ENCODE measurements at regions not wholly inside any gene's neighbourhood (a gene's known extent, or its start where the extent isn't known, plus 50 kb on each side); places are given as distances from the start of the nearest gene placed in this dataset.
"Not testable (repeated sequence)": the region's sequence is repeated elsewhere in the genome, so short reads cannot be mapped to it uniquely, and the experiment has no call there.

- DNase-seq = no peak
Measured at GRCh38 chr2:77578354-77578753, 56.2 kb upstream of the LRRTM4 start.

GRCh38 chr2:77579076-77579769, 57.0 kb upstream of the LRRTM4 start:
- DNase-seq = no peak

- DNase-seq = no peak
Measured at GRCh38 chr2:77588438-77588837, 66.3 kb upstream of the LRRTM4 start.

DNA sequence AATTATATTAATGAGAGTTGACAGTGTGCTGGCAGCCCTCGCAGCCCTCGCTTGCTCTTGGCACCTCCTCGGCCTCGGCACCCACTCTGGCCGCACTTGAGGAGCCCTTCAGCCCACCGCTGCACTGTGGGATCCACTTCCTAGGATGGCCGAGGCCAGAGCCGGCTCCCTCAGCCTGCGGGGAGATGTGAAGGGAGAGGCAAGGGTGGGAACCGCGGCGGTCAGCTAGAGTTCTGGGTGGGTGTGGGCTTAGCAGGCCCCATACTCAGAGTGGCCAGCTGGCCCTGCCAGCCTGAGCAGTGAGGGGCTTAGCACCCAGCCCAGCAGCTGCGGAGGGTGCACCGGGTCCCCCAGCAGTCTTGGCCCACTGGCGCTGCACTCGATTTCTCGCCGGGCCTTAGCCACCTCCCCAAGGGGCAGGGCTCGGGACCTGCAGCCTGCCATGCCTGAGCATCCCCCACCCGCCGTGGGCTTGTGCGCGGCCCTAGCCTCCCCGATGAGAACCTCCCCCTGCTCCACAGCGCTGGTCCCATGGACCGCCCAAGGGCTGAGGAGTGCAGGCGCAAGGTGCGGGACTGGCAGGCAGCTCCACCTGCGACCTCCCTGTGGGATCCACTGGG, 68.2 kb upstream of the LRRTM4 start:
- no peak for DNase-seq

DNA sequence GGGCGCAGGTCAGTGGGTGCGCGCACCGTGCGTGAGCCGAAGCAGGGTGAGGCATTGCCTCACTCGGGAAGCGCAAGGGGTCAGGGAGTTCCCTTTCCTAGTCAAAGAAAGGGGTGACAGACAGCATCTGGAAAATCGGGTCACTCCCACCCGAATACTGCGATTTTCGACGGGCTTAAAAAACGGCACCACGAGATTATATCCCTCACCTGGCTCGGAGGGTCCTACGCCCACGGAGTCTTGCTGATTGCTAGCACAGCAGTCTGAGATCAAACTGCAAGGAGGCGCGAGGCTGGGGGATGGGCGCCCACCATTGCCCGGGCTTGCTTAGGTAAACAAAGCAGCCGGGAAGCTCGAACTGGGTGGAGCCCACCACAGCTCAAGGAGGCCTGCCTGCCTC, 70.8 kb upstream of the LRRTM4 start:
- not testable (repeated sequence) for DNase-seq

DNA sequence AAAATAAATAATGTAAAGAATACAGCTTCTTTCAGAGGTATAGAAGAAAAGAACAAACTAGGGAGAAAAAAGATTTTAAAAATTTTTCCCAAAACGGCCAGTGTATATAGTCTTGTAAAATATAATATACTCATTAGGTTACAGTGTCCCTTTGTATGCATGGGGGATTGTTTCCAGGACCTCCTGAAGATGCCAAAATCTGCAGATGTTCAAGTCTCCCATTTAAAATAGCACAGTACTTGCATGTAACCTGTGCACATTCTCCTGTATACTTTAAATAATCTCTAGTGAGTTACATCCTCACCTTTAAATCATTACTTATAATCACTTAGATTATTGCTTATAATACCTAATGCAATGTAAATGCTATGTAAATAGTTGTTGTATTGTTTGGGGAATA, 80.6 kb upstream of the LRRTM4 start:
- DNase-seq = no peak

- no peak for DNase-seq
Measured at GRCh38 chr2:77604953-77605929, 83.1 kb upstream of the LRRTM4 start.

DNA sequence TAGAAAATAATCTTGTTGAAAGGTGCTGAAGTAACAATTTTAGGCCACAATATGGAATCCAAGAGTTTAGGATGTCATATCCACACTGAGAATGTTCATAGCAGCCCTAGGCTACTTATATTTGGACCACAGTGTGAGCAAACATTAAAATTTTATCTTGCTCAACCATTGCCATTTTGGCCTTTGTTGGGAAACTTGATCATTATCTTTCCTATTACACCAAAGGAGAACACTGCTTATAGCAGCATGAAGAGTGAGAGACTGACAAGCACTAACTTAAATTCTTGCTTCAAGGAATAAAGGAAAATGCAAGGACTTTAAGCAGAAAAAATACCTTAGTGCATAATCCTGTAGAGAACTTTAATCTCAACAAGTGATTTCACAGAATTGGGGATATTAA, 86.3 kb upstream of the LRRTM4 start:
- DNase-seq = no peak

- DNase-seq = no peak
Measured at GRCh38 chr2:77629539-77629938, 107.4 kb upstream of the LRRTM4 start.

DNA sequence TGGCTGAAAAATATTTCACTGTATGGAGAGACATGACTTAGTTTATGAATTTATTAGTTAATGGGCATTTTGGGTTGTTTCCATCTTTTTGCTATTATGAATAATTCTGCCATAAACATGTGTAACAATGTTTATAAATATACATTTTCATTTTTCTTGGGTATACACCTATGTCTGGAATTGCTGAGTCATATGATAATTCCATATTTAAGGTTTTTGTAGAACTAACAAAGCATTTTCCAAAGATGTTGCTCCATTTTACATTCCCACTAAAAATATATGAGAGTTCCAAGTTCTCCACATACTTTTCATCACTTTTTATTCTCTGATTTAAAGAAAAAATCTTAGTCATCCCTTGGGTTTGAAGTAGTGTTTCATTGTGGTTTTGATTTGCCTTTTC, 108.8 kb upstream of the LRRTM4 start:
- no peak for DNase-seq

DNA sequence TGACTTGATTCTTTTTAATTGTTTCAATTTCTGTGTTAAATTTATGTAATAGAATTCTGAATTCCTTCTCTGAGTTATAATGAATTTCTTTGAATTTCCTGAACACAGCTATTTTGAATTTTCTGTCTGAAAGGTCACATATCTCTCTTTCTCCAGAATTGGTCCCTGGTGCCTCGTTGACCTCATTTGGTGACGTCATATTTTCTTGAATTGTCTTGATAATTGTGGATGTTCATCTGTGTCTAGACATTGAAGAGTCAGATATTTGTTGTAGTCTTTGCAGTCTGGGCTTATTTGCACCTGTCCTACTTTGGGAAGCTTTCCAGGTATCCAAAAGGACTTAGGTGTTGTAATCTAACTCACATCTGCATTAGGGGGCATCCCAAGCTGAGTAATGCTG, 111.4 kb upstream of the LRRTM4 start:
- no peak for DNase-seq

GRCh38 chr2:77640924-77641323, 118.7 kb upstream of the LRRTM4 start:
- no peak for DNase-seq

DNA sequence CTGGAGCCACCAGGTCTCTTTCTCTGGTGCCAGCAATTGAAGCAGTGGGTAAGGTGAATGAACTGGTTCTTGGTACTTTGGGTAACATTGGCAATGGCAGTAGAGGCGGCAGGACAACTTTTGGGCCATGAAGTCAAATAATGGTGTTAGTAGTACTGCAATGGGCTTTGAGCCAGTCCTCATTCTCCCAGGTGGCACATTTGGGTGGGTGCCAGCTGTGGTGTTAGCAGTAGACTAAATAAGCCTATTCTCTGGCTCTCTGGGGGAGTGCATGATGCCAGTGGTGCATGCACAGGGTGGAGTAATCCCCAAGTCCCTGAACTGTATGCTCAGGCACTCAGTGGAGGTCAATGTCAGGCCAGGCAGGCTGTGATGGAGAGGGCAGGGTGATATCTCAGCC, 120.2 kb upstream of the LRRTM4 start:
- DNase-seq = no peak

DNA sequence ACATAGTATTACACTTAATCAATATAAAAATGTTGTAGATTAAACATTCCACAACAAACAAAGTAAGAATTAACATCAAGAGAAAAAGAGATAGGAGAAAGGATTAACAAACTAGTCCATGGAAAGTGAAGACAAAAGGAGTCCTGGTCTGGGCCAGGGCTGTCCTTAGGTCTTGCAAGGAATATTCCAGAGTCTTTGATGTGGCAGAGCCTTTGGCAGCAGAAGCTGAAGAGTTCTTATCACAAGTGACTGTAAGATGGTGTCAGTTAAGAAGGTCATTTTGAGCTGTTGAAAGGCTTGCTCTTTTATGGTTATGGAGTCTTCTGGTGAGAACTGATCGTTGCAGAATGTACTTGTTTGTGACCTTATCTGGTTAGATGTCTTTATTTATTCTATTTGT, 127.7 kb upstream of the LRRTM4 start:
- DNase-seq = no peak

DNA sequence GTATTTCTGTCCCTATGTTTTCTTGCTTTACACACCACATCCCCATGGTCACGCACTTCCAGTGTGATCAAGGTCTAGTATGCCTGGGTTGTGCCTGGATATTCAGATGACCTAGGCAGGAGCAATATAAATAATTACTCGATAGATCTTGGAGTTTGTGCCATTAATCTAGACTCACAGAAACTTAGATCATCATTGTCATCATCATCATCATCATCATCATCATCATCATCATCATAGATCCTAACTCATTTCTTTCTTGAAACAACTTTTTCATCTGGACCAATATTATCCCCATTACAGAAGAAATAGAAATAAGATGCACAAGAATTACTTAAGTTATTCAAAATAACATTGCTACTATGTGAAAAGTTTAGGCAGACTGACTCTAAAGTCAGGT, 130.3 kb upstream of the LRRTM4 start:
- DNase-seq = no peak

- DNase-seq = no peak
Measured at GRCh38 chr2:77664491-77664890, 142.3 kb upstream of the LRRTM4 start.

DNA sequence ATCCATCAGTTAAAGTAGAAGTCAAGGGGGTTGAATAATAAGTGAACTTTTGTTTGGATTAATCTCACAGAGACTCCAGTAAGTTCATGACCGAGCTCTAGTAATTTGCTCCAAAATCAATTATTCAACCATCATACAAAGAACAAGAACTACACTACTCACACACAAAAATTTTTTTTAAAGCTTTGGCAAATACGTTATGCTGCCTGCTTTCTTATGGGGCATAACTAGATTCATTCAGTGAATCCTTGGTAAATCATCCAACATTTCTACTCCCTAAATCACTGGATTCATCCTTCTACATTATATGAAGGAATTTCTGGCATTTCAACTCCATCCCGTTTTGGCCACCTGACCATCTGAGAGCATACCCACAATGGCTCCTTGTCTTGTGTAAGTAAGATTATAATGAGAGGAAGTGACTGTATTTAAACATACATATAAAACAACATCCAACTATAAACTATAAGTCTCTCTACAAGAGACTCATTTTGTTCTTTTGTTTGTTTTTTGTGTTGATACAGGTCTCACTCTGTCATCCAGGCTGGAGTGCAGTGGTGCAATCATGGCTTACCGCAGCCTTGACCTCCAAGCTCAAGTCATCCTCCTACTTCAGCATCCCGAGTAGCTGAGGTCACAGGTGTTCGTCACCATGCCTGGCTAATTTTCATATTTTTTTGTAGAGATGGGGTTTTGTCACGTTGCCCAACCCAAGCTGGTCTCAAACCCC, 144.2 kb upstream of the LRRTM4 start:
- DNase-seq = no peak

DNA sequence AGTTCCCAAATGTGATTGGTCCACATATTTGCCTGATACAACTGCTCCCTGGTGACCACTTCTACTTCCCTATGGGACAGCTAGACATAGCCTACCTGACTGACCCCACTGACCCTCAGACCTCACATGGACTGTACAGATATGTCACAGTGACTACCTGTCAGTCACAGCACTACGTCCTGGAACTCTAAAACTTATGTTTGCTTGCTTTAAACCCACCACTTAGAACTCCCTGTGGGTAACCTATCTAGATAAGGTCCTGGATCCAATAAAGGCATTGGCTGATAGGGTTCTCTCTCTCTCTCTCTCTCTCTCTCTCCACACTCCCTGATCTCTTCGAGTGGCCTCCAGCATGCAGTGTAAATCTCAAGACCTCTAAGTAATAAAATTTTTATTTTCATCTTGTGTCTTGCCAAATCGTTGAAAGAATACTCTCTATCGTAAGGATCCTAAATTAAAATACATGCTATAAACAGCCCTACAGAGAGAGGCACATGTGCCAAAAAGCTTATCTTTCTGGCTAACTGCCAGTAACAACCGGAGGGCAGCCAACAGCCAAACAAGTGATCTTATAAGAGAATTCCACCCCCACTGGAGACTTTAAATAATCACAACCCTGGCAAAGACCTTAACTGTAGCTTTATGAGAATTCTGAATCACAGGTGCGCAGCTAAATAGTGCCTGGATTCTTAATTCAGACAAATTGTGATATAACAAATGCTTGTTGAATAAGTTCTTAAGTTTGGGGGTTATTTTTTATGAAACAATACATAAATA, 162.6 kb upstream of the LRRTM4 start:
- DNase-seq = not testable (repeated sequence)

GRCh38 chr2:77712601-77713000, 190.4 kb upstream of the LRRTM4 start:
- DNase-seq = no peak

- no peak for DNase-seq
Measured at GRCh38 chr2:77713412-77713811, 191.2 kb upstream of the LRRTM4 start.

- no peak for DNase-seq
Measured at GRCh38 chr2:77720115-77720514, 197.9 kb upstream of the LRRTM4 start.

DNA sequence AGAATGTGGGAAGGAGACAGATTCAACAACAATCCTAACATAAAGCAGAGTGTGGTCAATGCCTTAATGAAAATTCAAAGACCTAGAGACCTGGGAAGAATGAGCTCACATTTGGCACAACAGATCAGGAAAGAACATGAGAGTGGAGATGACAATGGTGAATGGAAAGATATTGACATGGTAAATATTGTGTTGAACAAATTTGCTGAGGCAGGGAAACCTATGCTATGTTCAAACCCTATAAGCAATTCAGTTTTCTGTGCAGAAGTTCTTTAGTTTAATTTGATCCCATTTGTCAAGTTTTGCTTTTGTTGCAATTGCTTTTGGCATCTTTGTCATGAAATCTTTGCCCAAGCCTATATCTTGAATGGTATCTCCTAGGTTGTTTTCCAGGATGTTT, 199.4 kb upstream of the LRRTM4 start:
- no peak for DNase-seq
